Type B pancreatic cell (in vitro differentiated cells): ENCODE measurements at regions not wholly inside any gene's neighbourhood (a gene's known extent, or its start where the extent isn't known, plus 50 kb on each side); places are given as distances from the start of the nearest gene placed in this dataset.

ENCODE experiments used
- DNase-seq: peaks from one replicate; pipeline ENCODE4 v3.0.0; 2021; ENCODE audit warnings: mixed read lengths; ENCODE audit not compliant: unreplicated experiment; ENCODE audit errors: extremely low spot score
- H3K27ac Mint-ChIP-seq: 2 replicates; pipeline ENCODE4 v1.8.0; 2021; ENCODE audit warnings: mild to moderate bottlenecking, mixed read lengths
- H3K27me3 Mint-ChIP-seq: 2 replicates; pipeline ENCODE4 v1.8.0; 2021; ENCODE audit warnings: mixed read lengths
- H3K36me3 Mint-ChIP-seq: 2 replicates; pipeline ENCODE4 v1.8.0; 2021; ENCODE audit warnings: mixed read lengths
- H3K4me1 Mint-ChIP-seq: one replicate; pipeline ENCODE4 v1.8.0; 2021; ENCODE audit warnings: mixed read lengths; ENCODE audit not compliant: unreplicated experiment
- H3K4me3 Mint-ChIP-seq: 2 replicates; pipeline ENCODE4 v1.8.0; 2021; ENCODE audit warnings: mild to moderate bottlenecking, mixed read lengths
- H3K9me3 Mint-ChIP-seq: 2 replicates; pipeline ENCODE4 v1.8.0; 2021; ENCODE audit warnings: mixed read lengths
- TF ChIP-seq, protein P1 (sequence below): fragments of 200-600 bp; sonication (generic); conservative IDR thresholded peaks from 2 replicates; pipeline ENCODE4 v1.5.0; 2021; ENCODE audit warnings: antibody characterized with exemption, mild to moderate bottlenecking

DNA sequence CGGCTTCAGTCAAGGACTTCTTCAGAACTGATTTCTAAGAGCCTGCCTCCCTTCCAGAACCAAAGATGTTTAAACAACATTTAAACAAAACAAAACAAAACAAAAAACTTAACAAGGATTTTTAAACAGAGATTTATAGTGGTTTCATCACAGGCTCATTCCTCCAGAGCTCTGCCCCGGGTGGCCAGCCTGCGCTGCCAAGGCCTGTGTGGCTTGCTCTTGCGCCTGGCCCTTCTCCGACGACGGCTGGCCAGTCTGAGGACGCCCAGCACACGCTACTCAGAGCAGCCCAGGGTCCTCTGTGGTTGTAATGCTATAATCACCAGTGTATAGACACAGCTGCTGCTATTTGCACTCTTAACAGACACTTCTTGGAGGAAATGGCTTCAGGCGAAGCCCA is 307.2 kb upstream of the MYOCD start:
- peaks cover 10% of the 10 kb centered on the region for H3K4me1 Mint-ChIP-seq
- peaks cover 9% of the 10 kb centered on the region for H3K9me3 Mint-ChIP-seq
- TF ChIP-seq, protein P1, sequence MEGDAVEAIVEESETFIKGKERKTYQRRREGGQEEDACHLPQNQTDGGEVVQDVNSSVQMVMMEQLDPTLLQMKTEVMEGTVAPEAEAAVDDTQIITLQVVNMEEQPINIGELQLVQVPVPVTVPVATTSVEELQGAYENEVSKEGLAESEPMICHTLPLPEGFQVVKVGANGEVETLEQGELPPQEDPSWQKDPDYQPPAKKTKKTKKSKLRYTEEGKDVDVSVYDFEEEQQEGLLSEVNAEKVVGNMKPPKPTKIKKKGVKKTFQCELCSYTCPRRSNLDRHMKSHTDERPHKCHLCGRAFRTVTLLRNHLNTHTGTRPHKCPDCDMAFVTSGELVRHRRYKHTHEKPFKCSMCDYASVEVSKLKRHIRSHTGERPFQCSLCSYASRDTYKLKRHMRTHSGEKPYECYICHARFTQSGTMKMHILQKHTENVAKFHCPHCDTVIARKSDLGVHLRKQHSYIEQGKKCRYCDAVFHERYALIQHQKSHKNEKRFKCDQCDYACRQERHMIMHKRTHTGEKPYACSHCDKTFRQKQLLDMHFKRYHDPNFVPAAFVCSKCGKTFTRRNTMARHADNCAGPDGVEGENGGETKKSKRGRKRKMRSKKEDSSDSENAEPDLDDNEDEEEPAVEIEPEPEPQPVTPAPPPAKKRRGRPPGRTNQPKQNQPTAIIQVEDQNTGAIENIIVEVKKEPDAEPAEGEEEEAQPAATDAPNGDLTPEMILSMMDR: no peak
- no peak for DNase-seq
- H3K4me3 Mint-ChIP-seq: no peak overlapping the region
- H3K36me3 Mint-ChIP-seq: no peaks in the 10 kb centered on the region
- H3K27ac Mint-ChIP-seq: no peak overlapping the region
- peaks cover 2% of the 10 kb centered on the region for H3K27me3 Mint-ChIP-seq

DNA sequence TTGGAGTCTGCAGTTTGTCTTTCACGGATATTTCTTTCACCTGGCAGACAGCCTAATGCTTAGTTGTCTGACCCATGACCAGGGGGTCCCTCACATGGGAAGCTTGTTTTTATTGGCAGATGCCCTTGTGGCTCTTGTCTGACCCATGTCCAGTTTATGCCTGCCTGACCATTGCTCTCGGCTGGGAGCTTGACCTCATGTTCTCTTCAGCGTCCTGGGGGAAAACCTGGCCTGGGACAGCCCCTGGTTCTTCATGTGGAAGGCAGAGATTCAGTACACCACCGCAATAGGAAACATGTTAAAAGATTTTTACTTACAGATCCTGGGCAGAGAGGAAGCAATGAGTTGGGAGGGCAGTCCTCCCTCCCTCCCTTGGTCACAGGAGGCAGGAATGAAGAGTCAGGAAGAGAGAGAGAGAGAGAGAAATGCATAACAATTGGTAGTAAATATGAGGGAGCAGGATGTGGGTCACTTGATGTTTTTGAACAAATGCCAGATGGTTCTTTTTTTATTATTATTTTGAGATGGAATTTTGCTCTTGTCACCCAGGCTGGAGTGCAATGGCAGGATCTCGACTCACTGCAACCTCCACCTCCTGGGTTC is 302.7 kb upstream of the MYOCD start:
- H3K27ac Mint-ChIP-seq: no peak overlapping the region
- no peaks in the 10 kb centered on the region for H3K36me3 Mint-ChIP-seq
- peaks cover 2% of the 10 kb centered on the region for H3K27me3 Mint-ChIP-seq
- H3K4me3 Mint-ChIP-seq: no peak overlapping the region
- H3K4me1 Mint-ChIP-seq: peaks cover 10% of the 10 kb centered on the region
- DNase-seq: no peak
- TF ChIP-seq, protein P1: no peak
- H3K9me3 Mint-ChIP-seq: peaks cover 9% of the 10 kb centered on the region

DNA sequence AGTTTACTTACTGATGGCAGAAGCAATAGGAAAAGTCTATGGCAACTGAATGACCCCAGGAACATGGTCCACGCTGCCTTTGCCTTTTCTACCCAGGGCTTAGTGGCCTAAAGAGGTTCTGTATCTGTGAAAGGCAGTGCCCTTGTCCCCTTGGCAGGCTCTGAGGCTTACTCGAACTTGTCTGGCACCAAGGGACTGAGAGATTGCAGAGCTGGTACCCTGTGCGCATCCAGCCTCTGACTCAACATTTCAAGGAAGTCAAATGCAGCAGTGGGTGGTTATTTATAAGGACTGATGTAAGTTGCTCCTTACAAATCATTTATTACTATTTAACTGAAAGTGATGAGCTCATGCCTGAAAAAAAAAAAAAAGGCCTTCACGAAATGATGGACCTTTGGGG is 299.9 kb upstream of the MYOCD start:
- no peaks in the 10 kb centered on the region for H3K27me3 Mint-ChIP-seq
- no peak for DNase-seq
- TF ChIP-seq, protein P1: no peak
- no peak overlapping the region for H3K27ac Mint-ChIP-seq
- H3K4me3 Mint-ChIP-seq: no peak overlapping the region
- peaks cover 9% of the 10 kb centered on the region for H3K9me3 Mint-ChIP-seq
- no peaks in the 10 kb centered on the region for H3K4me1 Mint-ChIP-seq
- H3K36me3 Mint-ChIP-seq: no peaks in the 10 kb centered on the region

DNA sequence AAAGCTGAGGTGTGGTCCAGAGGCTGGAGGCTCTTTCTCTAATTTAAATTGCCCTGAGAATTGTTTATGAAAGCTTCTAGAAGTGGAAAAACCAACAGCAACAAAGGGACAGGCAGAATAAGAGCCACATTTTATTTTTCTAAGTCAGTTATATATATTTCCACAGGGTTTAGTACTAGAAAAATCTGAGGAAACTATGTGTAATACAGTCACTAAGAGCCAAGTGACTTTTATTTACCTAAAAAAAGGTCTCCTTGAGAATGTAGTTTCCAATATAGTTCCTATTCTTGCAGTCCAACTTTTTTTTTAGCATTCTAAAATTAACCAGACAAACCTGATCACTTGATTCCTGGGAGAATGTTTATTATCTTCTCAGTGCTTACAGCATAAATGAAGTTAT is 296.6 kb upstream of the MYOCD start:
- Mint-ChIP-seq H3K4me1 (no peaks in the 10 kb centered on the region), H3K27me3 (no peaks in the 10 kb centered on the region), H3K4me3 (no peak overlapping the region), H3K36me3 (no peaks in the 10 kb centered on the region), H3K9me3 (peaks cover 8% of the 10 kb centered on the region), H3K27ac (no peak overlapping the region)
- no peak for DNase-seq
- TF ChIP-seq, protein P1: no peak

DNA sequence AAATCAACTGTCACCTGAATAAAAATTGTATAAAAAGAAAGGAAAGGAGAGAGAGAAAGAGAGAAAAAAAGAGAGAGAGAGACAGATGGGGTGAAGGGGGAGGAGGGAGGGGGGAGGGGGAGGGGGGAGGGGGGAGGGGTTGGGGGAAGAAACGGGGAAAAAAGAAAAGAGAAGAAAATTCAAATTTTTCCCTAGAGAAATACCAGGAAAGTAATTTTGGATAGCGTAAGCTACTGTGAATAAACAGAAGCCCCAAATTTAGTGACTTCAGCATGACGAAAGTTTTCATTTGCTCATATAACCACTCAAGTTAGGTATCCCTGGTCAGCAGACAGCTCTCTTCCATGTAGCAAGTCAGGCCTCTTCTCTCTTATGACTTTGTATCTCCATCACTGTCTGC is 289.4 kb upstream of the MYOCD start:
- peaks cover 6% of the 10 kb centered on the region for H3K9me3 Mint-ChIP-seq
- H3K27me3 Mint-ChIP-seq: no peaks in the 10 kb centered on the region
- H3K4me1 Mint-ChIP-seq: no peaks in the 10 kb centered on the region
- no peak for DNase-seq
- H3K27ac Mint-ChIP-seq: no peak overlapping the region
- TF ChIP-seq, protein P1: no peak
- no peak overlapping the region for H3K4me3 Mint-ChIP-seq
- H3K36me3 Mint-ChIP-seq: no peaks in the 10 kb centered on the region

DNA sequence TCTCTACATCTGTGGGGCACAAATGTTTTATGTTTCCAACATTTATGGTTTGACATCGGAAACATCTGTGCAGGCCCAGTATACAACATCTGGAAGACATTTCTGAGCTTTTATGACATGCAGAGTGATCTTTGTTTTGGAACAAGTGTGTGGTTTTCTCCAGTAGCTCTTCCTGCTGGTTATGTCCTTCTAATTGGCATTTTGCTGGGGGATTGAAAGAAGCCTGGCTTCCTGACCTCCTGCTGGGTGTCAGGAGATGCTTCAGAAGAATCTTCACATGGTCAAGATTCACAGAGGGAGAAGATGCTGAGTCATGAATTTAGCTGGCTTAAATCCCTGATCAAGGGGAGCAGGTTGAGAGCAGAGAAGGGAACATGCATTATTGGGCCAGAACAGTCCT is 279.5 kb upstream of the MYOCD start:
- TF ChIP-seq, protein P1: no peak
- Mint-ChIP-seq H3K36me3 (no peaks in the 10 kb centered on the region), H3K4me1 (peaks cover 11% of the 10 kb centered on the region), H3K27ac (no peak overlapping the region), H3K9me3 (no peaks in the 10 kb centered on the region), H3K27me3 (no peaks in the 10 kb centered on the region), H3K4me3 (no peak overlapping the region)
- DNase-seq: no peak
